IMR-90 (cell line): ENCODE measurements at regions not wholly inside any gene's neighbourhood (a gene's known extent, or its start where the extent isn't known, plus 50 kb on each side); places are given as distances from the start of the nearest gene placed in this dataset.

Experiments
- ATAC-seq: fragments of 200-7000 bp; cut with Tn5 transposase; 2 replicates; pipeline ENCODE4 v1.9.1; 2020; ENCODE audit warnings: low read depth, mild to moderate bottlenecking, moderate library complexity
- BruUV-seq: library from RNA; stranded (reverse); fragments of 400-500 nt; replicated peaks from 2 replicates; lab custom pipeline; 2021; lab: Mats Ljungman, UMichigan
- CTCF ChIA-PET: fragments of 300-600 bp; formaldehyde crosslinking; extraction: SDS; loops from one replicate; lab custom pipeline; 2021; ENCODE audit warnings: antibody characterized with exemption; lab: Yijun Ruan, JAX
- POLR2A ChIA-PET: fragments of 300-600 bp; sonication (Branson Sonifier 250); formaldehyde crosslinking; loops from one replicate; lab custom pipeline; 2022; ENCODE audit warnings: antibody characterized with exemption; ENCODE audit not compliant: unreplicated experiment; lab: Charles Lee
- DNase-seq: peaks from one replicate; pipeline ENCODE4 v3.0.0; 2013
- H2AFZ ChIP-seq: replicated peaks from 2 replicates; pipeline ENCODE3; 2013; ENCODE audit warnings: low read length, mild to moderate bottlenecking; ENCODE audit not compliant: poor library complexity
- H2AK5ac ChIP-seq: 2 replicates; pipeline ENCODE4 v1.6.1; 2013; ENCODE audit warnings: low read depth, low read length, inconsistent platforms
- H2AK9ac ChIP-seq: replicated peaks from 2 replicates; pipeline ENCODE3; 2013; ENCODE audit warnings: mild to moderate bottlenecking, low read depth, low read length, moderate library complexity; ENCODE audit not compliant: poor library complexity
- H2BK120ac ChIP-seq: 2 replicates; pipeline ENCODE4 v1.6.1; 2013; ENCODE audit warnings: low read depth, low read length, inconsistent platforms
- H2BK15ac ChIP-seq: 3 replicates; pipeline ENCODE4 v1.6.1; 2013; ENCODE audit warnings: low read depth, low read length, inconsistent platforms
- H2BK20ac ChIP-seq: 2 replicates; pipeline ENCODE4 v1.6.1; 2013; ENCODE audit warnings: low read depth, mild to moderate bottlenecking, inconsistent platforms, low read length, moderate library complexity
- H2BK5ac ChIP-seq: 2 replicates; pipeline ENCODE4 v1.6.1; 2013; ENCODE audit warnings: mild to moderate bottlenecking, low read depth, low read length, inconsistent platforms; ENCODE audit not compliant: poor library complexity, severe bottlenecking
- H3K14ac ChIP-seq: replicated peaks from 2 replicates; pipeline ENCODE4 v1.6.1; 2013; ENCODE audit warnings: low read depth, low read length, inconsistent platforms
- H3K18ac ChIP-seq: 2 replicates; pipeline ENCODE4 v1.6.1; 2013; ENCODE audit warnings: low read depth, low read length, control low read depth
- H3K23ac ChIP-seq: 2 replicates; pipeline ENCODE4 v1.6.1; 2013; ENCODE audit warnings: low read depth, low read length, inconsistent platforms
- H3K27ac ChIP-seq: 2 replicates; pipeline ENCODE4 v1.5.1; 2013; ENCODE audit warnings: mild to moderate bottlenecking, control low read depth, low read length; ENCODE audit not compliant: insufficient read depth
- H3K27me3 ChIP-seq: 2 replicates; pipeline ENCODE4 v1.6.1; 2013; ENCODE audit warnings: low read length; ENCODE audit not compliant: control insufficient read depth, insufficient read depth
- H3K36me3 ChIP-seq: 2 replicates; pipeline ENCODE4 v1.6.1; 2013; ENCODE audit warnings: low read length, mixed read lengths; ENCODE audit not compliant: control insufficient read depth, insufficient read depth
- H3K4ac ChIP-seq: 2 replicates; pipeline ENCODE4 v1.6.1; 2013; ENCODE audit warnings: low read depth, low read length, inconsistent platforms
- H3K4me1 ChIP-seq: 2 replicates; pipeline ENCODE4 v1.6.1; 2013; ENCODE audit warnings: low read length, mixed read lengths; ENCODE audit not compliant: control insufficient read depth, insufficient read depth
- H3K4me2 ChIP-seq: 2 replicates; pipeline ENCODE4 v1.6.1; 2013; ENCODE audit warnings: low read depth, mild to moderate bottlenecking, control low read depth, low read length, moderate library complexity
- H3K4me3 ChIP-seq: 2 replicates; pipeline ENCODE4 v1.5.1; 2013; ENCODE audit warnings: low read depth, mild to moderate bottlenecking, control low read depth, low read length, moderate library complexity; ENCODE audit not compliant: insufficient read depth
- H3K56ac ChIP-seq: 2 replicates; pipeline ENCODE4 v1.6.1; 2013; ENCODE audit warnings: low read length, inconsistent platforms; ENCODE audit not compliant: insufficient read depth; ENCODE audit errors: extremely low read depth
- H3K79me1 ChIP-seq, 2 experiments: 2 replicates each; pipeline ENCODE4 v1.6.1; 2013; ENCODE audit warnings: low read length in 2 of 2, inconsistent platforms in 1 of 2, low read depth in 1 of 2
- H3K9ac ChIP-seq: 2 replicates; pipeline ENCODE4 v1.6.1; 2013; ENCODE audit warnings: low read depth, low read length, control low read depth
- H3K9me1 ChIP-seq: 2 replicates; pipeline ENCODE4 v1.6.1; 2013; ENCODE audit warnings: low read length, inconsistent platforms; ENCODE audit not compliant: insufficient read depth
- H3K9me3 ChIP-seq: 2 replicates; pipeline ENCODE4 v1.6.1; 2013; ENCODE audit warnings: low read length; ENCODE audit not compliant: control insufficient read depth, insufficient read depth
- H4K20me1 ChIP-seq: 2 replicates; pipeline ENCODE4 v1.6.1; 2013; ENCODE audit warnings: low read length, inconsistent platforms; ENCODE audit not compliant: insufficient read depth
- H4K5ac ChIP-seq: 2 replicates; pipeline ENCODE4 v1.6.1; 2013; ENCODE audit warnings: mild to moderate bottlenecking, low read depth, low read length, control low read depth
- H4K8ac ChIP-seq, 2 experiments: 2 replicates each; pipeline ENCODE4 v1.6.1; 2013; ENCODE audit warnings: low read depth in 2 of 2, low read length in 2 of 2, control low read depth in 1 of 2, inconsistent platforms in 1 of 2
- H4K91ac ChIP-seq: 2 replicates; pipeline ENCODE4 v1.6.1; 2013; ENCODE audit warnings: low read depth, low read length, inconsistent platforms; ENCODE audit not compliant: insufficient read depth
- CTCF ChIP-seq: conservative IDR thresholded peaks from 2 replicates; pipeline ENCODE4 v1.5.1; 2012; ENCODE audit warnings: mild to moderate bottlenecking, low read depth, low read length, improper control_type of control experiment
- WGBS, 2 experiments: methylation state at CpG; one replicate each; pipeline versions ENCODE4 v1.1.5 to v1.1.7; 2013; ENCODE audit warnings: missing lambda C conversion rate in 2 of 2; ENCODE audit not compliant: insufficient read length in 1 of 2; ENCODE audit errors: extremely low coverage in 2 of 2; 5-methylcytosine and 5-hydroxymethylcytosine counted together
- dilution Hi-C: fragments of 300-500 bp; cut with HindIII; formaldehyde crosslinking; loops from one replicate; pipeline ENCODE4 v1.14.3; 2018; ENCODE audit warnings: low sequenced_read_pairs; ENCODE audit not compliant: unreplicated experiment
- in situ Hi-C: fragments of 300-500 bp; cut with MboI; formaldehyde crosslinking; loops from 3 replicates; pipeline ENCODE4 v1.14.3; 2019; ENCODE audit warnings: low sequenced_read_pairs, inconsistent platforms, mixed read lengths
- intact Hi-C: fragments of 100-400 bp; cut with micrococcal nuclease; formaldehyde crosslinking; loops from 2 replicates; pipeline ENCODE4 v1.10.0; 2022

- Histone ChIP-seq H2BK20ac (no peak overlapping the region), H3K27me3 (no peaks in the 10 kb centered on the region), H2AK5ac (no peak overlapping the region), H3K18ac (no peak overlapping the region), H2AK9ac (no peak overlapping the region), H4K91ac (no peak overlapping the region), H2BK120ac (no peak overlapping the region), H4K20me1 (no peaks in the 10 kb centered on the region), H3K4ac (no peak overlapping the region), H3K27ac (no peak overlapping the region), H4K5ac (no peak overlapping the region), H3K79me1 (no peaks in the 10 kb centered on the region), H3K9ac (no peak overlapping the region), H2AFZ (no peak overlapping the region), H2BK15ac (no peak overlapping the region), H2BK5ac (no peak overlapping the region), H3K14ac (no peak overlapping the region), H3K4me3 (no peak overlapping the region), H4K8ac (no peak overlapping the region), H3K9me1 (no peaks in the 10 kb centered on the region), H3K4me1 (no peaks in the 10 kb centered on the region), H3K9me3 (peaks cover 31% of the 10 kb centered on the region), H3K4me2 (no peak overlapping the region), H3K36me3 (no peaks in the 10 kb centered on the region), H3K23ac (no peak overlapping the region), H3K56ac (no peak overlapping the region)
- no CpG with 5 or more reads among the region's 4 CpGs for WGBS, 2 experiments
- dilution Hi-C loops = no loop called here
- POLR2A ChIA-PET = no interaction called here
- in situ Hi-C loops = no loop called here
- DNase-seq (no peak), ATAC-seq (no peak)
- TF ChIP-seq CTCF = no peak
- BruUV-seq = no TSS peak
- intact Hi-C loops = no loop called here
- CTCF ChIA-PET = interaction anchor here (0.7 kb wide), 1 partner anchor 597 kb away, joined by 3 read pairs; no protein-coding TSS in a partner anchor
Observed at GRCh38 chr10:128808921-128809440, 658.1 kb upstream of the MGMT start.
